ENCODE measurements at regions not wholly inside any gene's neighbourhood (a gene's known extent, or its start where the extent isn't known, plus 50 kb on each side); places are given as distances from the start of the nearest gene placed in this dataset.

DNA sequence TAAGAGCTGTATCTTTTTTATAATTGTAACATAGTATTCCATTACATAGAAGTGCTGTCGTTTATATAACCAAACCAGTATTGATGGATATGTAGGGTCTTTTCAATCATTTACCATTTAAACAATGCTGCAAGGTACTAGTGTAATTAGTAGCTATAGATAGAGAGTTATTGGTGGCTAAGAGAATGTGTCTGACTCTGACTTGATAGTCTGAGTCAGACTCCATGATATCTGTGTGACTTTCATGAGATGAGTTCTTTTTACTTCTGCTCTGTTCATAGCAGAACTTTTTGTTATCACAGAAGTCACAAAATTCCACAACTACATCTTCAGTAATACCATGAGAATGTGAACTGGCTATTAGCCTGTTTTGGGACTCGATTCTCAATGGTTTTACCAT is 150.6 kb downstream of the FHIP1A start:
- DNase-seq (ENCODE audit: low read depth in 1 of 2, low spot score in 2 of 2) = no peak

DNA sequence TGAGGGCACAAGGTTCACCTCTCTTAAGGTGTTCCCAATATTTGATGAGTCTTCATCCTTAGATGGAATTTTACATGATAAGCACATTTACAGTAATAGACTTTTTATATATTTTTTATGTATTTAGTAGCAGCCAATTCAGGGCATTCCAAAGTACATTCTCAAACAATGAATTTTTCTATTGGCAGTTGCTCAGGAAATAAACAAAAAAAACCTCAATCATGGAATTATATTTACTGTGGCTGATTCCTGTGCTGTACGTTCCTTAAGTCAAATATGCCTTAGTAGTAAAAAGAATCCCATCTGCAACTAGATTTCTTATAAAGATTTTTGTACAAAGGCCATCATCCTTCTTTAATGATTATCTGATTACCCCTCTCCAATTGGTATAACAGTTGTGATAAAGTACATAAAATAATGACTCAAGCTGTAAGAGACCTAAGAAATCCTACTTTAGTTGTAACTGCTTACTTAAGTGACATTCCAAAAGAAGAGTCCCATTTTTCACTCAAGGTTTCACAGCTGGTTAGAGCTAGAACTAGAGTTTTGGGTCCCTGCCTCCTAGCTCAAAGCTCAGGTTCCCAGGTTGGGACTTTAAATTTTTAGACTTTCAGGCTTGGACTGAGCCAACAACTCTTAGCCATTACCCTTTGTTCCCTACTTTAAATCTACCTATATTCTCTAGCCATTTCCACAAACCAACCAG is 152.7 kb downstream of the FHIP1A start:
- no peaks in the 10 kb centered on the region for H3K27me3 ChIP-seq (replicated peaks)
- H3K4me3 ChIP-seq = no peak overlapping the region
- peak in 1 of 2 experiments; percentile 33 for DNase-seq (ENCODE audit: low read depth in 1 of 2, low spot score in 2 of 2)
- H3K27ac ChIP-seq = peak overlapping the region; percentile 23
- no peaks in the 10 kb centered on the region for H3K9me3 ChIP-seq (replicated peaks)
- peaks cover 14% of the 10 kb centered on the region for H3K4me1 ChIP-seq (replicated peaks)
- H3K36me3 ChIP-seq = no peaks in the 10 kb centered on the region

More for the DNA sequence above, 150.6 kb downstream of the FHIP1A start:
- Histone ChIP-seq H3K27me3 (replicated peaks) (no peaks in the 10 kb centered on the region), H3K4me1 (replicated peaks) (peaks cover 14% of the 10 kb centered on the region), H3K27ac (no peak overlapping the region), H3K4me3 (no peak overlapping the region), H3K36me3 (no peaks in the 10 kb centered on the region), H3K9me3 (replicated peaks) (no peaks in the 10 kb centered on the region)

DNA sequence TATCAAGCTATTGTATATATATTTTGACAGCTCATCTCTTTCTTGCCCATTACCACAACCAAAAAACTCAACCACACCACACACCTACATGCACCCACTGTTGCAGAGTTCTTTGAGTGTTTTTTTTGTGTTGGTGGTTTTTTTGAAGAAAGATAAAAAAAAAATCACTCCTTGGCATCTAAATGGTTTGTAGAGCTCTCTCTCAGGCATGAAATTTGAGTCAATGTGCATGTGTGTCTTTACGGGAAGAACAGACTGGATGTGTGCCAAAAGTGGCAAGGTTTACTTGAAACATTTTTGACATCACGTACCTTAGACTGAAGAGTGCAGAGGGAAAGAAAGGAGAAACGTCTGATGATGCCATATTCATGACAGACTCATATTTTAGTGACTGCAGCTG is 154.2 kb downstream of the FHIP1A start:
- Histone ChIP-seq H3K27ac (no peak overlapping the region), H3K36me3 (no peaks in the 10 kb centered on the region), H3K27me3 (replicated peaks) (no peaks in the 10 kb centered on the region), H3K4me3 (no peak overlapping the region), H3K4me1 (replicated peaks) (peaks cover 14% of the 10 kb centered on the region), H3K9me3 (replicated peaks) (no peaks in the 10 kb centered on the region)
- no peak for DNase-seq (ENCODE audit: low read depth in 1 of 2, low spot score in 2 of 2)

DNA sequence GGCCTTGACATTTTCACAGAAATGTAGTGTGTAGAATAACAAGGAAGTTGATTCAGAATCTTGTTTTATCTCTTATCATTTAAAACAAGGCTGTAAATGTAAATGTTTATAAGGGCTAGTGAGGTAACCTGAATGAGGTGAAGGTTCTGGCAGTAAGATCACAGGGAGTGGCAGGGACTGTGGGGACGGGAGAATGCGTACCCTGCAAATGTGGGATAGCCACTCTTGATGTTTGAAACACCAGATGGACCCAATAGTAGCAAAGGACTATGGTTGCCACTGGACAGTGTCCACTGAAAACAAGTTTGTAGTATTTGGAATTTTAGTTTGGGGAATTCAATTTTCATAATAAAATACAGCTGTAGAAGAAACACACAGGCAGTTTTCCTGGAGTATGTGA is 155.3 kb downstream of the FHIP1A start:
- H3K36me3 ChIP-seq = no peaks in the 10 kb centered on the region
- no peaks in the 10 kb centered on the region for H3K27me3 ChIP-seq (replicated peaks)
- H3K4me3 ChIP-seq = no peak overlapping the region
- H3K9me3 ChIP-seq (replicated peaks) = no peaks in the 10 kb centered on the region
- no peak overlapping the region for H3K27ac ChIP-seq
- peaks cover 14% of the 10 kb centered on the region for H3K4me1 ChIP-seq (replicated peaks)
- DNase-seq (ENCODE audit: low read depth in 1 of 2, low spot score in 2 of 2) = no peak

DNA sequence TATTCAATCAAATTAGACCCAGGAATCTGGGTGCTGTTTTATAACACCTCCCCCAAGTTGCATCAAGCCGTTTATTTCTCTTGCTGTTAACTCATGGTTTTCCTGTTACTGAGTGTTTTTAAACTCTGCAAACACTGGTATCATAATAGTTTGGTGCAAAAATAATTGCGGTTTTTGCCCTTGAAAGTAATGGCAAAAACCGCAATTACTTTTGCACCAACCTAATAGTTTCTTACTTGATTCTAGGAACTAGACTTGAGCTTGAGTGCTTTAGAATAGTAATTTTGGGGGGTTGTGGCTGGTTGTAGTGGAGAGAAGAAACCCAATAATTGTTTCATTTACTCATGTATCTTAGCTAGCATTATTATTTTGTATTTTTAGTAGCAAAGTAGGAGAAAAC is 156.6 kb downstream of the FHIP1A start:
- no peak for DNase-seq (ENCODE audit: low read depth in 1 of 2, low spot score in 2 of 2)
- Histone ChIP-seq H3K27me3 (replicated peaks) (no peaks in the 10 kb centered on the region), H3K4me3 (no peak overlapping the region), H3K4me1 (replicated peaks) (peaks cover 14% of the 10 kb centered on the region), H3K27ac (no peak overlapping the region), H3K36me3 (no peaks in the 10 kb centered on the region), H3K9me3 (replicated peaks) (no peaks in the 10 kb centered on the region)

DNA sequence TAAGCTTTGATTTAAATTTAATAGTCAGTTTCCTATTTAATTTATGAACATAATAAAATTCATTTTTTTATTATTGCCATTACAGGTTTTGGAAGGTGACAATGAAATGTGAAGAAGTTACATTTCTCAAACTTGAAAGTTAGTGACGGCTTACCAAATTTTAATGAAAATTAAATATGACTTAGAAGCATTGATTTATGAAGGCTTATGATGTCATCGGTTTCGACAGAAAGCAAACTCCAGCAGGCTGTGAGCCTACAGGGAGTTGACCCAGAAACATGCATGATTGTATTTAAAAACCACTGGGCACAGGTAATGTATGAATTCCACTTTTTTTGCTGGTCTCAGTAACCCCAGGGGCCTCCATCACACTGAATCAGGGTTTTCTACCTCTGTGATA is 157.1 kb downstream of the FHIP1A start:
- Histone ChIP-seq H3K4me3 (no peak overlapping the region), H3K27me3 (replicated peaks) (no peaks in the 10 kb centered on the region), H3K36me3 (no peaks in the 10 kb centered on the region), H3K9me3 (replicated peaks) (no peaks in the 10 kb centered on the region), H3K27ac (no peak overlapping the region), H3K4me1 (replicated peaks) (peaks cover 12% of the 10 kb centered on the region)
- no peak for DNase-seq (ENCODE audit: low read depth in 1 of 2, low spot score in 2 of 2)

DNA sequence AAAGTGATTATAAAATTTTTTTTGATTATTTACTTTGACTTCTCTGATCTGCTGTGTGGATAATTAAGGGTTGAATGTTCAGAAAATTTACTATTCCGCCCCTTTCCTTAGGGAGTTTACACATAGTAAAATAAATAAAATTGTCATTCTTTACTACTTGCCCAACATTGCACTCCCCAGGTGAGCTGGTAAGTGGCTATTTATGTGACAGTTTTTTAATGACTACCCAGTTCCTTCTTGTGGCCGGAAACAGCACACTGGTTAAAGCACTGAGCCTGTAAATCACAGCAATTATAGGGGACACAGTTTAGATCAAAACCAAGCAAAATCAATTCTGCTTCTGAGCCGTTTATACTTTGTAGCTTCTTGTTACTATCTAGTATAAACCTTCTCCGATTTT is 158.1 kb downstream of the FHIP1A start:
- Histone ChIP-seq H3K4me3 (no peak overlapping the region), H3K4me1 (replicated peaks) (peaks cover 2% of the 10 kb centered on the region), H3K9me3 (replicated peaks) (no peaks in the 10 kb centered on the region), H3K27me3 (replicated peaks) (no peaks in the 10 kb centered on the region), H3K36me3 (no peaks in the 10 kb centered on the region), H3K27ac (no peak overlapping the region)
- no peak for DNase-seq (ENCODE audit: low read depth in 1 of 2, low spot score in 2 of 2)

DNA sequence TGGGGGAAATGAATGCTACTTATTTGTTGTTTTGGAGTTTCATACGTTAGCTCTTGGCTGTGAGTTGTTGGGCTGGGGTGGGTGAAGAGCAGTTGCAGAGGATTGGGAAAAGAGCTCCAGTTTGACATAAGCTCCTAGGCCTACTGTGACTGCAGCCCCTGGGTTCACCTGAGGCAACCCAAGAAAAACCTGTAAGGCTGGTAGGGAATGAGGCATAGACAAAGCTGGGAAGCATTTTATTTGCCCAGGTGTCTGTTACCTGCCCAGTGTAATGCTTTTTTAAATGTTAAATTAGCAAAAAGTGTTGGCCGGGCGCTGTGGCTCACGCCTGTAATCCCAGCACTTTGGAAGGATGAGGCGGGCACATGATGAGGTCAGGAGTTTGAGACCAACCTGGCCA is 160.0 kb downstream of the FHIP1A start:
- H3K27ac ChIP-seq = no peak overlapping the region
- no peaks in the 10 kb centered on the region for H3K27me3 ChIP-seq (replicated peaks)

DNA sequence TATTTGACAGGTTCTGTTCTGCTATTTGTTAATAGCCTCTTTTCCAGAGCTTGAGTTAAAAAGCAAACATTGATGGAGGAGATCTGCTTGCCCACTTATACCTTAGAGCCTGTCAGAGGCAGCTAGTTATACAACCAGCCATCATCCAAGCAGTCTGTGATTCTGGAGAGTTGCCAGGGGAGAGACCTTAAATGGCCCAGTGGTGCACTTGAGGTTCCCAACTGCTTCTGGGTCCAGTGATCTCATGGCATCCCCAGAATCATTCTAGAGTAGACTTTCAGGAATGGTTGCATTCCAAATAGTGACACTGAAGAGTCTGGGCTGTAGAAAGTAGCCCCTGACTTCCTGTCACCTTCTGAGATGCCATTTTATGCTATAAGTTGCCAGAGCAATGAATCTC is 160.7 kb downstream of the FHIP1A start:
- Histone ChIP-seq H3K4me1 (replicated peaks) (no peaks in the 10 kb centered on the region), H3K27ac (no peak overlapping the region), H3K9me3 (replicated peaks) (no peaks in the 10 kb centered on the region), H3K36me3 (no peaks in the 10 kb centered on the region), H3K27me3 (replicated peaks) (no peaks in the 10 kb centered on the region), H3K4me3 (no peak overlapping the region)
- no peak for DNase-seq (ENCODE audit: low read depth in 1 of 2, low spot score in 2 of 2)

More for the DNA sequence above, 160.0 kb downstream of the FHIP1A start:
- no peak for DNase-seq (ENCODE audit: low read depth in 1 of 2, low spot score in 2 of 2)
- Histone ChIP-seq H3K9me3 (replicated peaks) (no peaks in the 10 kb centered on the region), H3K4me3 (no peak overlapping the region), H3K4me1 (replicated peaks) (no peaks in the 10 kb centered on the region), H3K36me3 (no peaks in the 10 kb centered on the region)

DNA sequence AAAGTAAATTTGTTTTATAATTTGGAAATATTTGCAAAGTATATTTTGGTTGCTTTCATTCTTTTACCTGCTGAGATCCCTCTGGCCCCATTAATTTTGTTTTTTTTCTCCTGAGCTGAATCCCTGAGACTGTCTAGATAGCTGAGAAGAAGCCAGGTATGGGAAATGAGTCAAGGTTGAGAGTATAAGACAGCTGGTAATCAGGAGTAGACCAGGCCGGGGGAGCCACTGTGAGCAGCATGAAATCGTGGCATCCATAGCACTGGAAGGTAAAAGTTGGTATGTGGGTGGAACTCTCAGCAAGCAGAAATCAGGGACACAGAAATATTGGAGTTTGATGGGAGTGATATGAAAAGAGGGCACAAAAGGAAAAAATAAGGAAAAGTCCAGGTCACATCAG is 164.5 kb downstream of the FHIP1A start:
- H3K27me3 ChIP-seq (replicated peaks) = no peaks in the 10 kb centered on the region
- no peaks in the 10 kb centered on the region for H3K36me3 ChIP-seq
- H3K4me1 ChIP-seq (replicated peaks) = no peaks in the 10 kb centered on the region
- H3K27ac ChIP-seq = no peak overlapping the region
- no peaks in the 10 kb centered on the region for H3K9me3 ChIP-seq (replicated peaks)
- H3K4me3 ChIP-seq = no peak overlapping the region
- DNase-seq (ENCODE audit: low read depth in 1 of 2, low spot score in 2 of 2) = no peak

DNA sequence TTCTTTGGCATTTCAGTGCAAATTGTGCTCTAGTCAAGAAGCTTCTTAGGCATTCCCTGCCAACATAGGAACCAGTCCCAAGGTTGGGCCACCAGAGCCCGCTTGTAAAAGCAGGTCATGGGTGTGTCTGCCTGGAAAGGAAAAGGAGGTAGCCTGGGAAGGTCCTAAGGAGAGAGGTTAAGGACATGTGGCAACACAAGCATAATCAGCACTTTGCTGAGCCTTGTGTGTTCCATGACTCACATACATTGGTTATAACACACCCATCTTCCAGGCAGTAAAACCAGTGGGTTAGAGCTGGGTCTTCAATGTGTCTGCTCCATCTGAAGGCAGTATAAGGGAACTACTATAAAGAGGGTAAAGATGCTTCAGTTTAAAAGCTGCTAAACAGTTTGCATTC is 165.0 kb downstream of the FHIP1A start:
- no peak for DNase-seq (ENCODE audit: low read depth in 1 of 2, low spot score in 2 of 2)
- no peak overlapping the region for H3K4me3 ChIP-seq
- no peaks in the 10 kb centered on the region for H3K36me3 ChIP-seq
- H3K27me3 ChIP-seq (replicated peaks) = no peaks in the 10 kb centered on the region
- H3K27ac ChIP-seq = no peak overlapping the region
- no peaks in the 10 kb centered on the region for H3K4me1 ChIP-seq (replicated peaks)
- no peaks in the 10 kb centered on the region for H3K9me3 ChIP-seq (replicated peaks)

DNA sequence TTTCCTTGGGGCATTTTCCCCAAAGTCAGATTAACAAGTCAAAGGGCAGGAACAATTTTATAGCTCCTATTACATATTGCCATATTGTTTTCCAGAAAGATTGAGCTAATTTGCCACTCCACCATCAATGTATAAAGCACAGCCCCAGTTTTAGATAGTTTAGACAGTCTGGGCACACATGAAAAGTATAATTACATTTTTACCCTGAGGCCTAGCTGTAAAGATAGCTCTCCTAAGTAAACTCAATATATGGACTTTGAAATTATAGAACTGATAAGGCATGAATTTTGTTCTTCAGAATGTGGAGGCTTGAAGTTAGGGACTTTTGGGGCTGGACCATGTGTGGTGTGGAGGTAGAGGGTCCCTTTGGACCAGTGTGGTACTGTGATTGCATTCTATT is 166.0 kb downstream of the FHIP1A start:
- DNase-seq (ENCODE audit: low read depth in 1 of 2, low spot score in 2 of 2) = no peak
- no peaks in the 10 kb centered on the region for H3K36me3 ChIP-seq
- H3K27me3 ChIP-seq (replicated peaks) = no peaks in the 10 kb centered on the region
- no peaks in the 10 kb centered on the region for H3K4me1 ChIP-seq (replicated peaks)
- H3K4me3 ChIP-seq = no peak overlapping the region
- no peaks in the 10 kb centered on the region for H3K9me3 ChIP-seq (replicated peaks)
- no peak overlapping the region for H3K27ac ChIP-seq

DNA sequence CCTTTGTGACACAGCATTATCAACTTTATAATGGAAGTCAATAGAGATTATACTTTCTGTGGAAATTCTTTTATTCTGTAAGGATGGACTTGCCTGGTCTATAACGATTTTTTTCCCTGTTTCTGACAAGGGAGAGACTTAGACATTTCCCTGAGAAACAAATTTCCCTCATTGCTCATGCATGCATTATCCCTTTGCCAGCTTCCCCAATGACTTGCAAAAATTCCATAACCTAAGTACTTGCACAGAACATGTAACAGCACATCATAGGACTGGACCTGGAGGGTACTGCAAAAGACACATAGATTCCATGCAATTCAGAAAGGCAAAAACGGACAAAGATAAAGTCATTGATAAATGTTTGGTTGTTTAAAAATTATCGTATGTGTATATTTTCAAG is 166.7 kb downstream of the FHIP1A start:
- Histone ChIP-seq H3K4me1 (replicated peaks) (no peaks in the 10 kb centered on the region), H3K36me3 (no peaks in the 10 kb centered on the region), H3K4me3 (no peak overlapping the region), H3K9me3 (replicated peaks) (no peaks in the 10 kb centered on the region), H3K27me3 (replicated peaks) (no peaks in the 10 kb centered on the region), H3K27ac (no peak overlapping the region)
- no peak for DNase-seq (ENCODE audit: low read depth in 1 of 2, low spot score in 2 of 2)

DNA sequence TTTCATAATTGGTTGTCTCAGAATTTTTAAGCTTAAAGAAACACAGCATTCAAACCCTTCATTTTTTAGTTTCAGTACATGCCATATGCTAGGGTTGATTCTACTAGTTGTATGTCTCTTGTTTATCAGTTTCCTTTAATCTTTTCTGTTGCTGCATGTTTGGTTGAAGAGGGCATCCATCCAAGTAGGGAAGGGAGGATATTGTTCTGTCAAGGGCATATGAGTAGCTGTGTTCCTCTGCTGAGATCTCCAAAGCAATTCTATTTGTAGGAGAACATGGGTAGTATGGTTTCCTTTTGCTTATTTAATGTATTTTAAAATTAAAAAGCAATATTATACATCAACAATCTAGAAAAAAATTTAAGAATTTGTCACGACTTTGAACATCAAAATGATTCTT is 167.7 kb downstream of the FHIP1A start:
- no peak overlapping the region for H3K27ac ChIP-seq
- no peak for DNase-seq (ENCODE audit: low read depth in 1 of 2, low spot score in 2 of 2)
- H3K4me1 ChIP-seq (replicated peaks) = no peaks in the 10 kb centered on the region
- no peaks in the 10 kb centered on the region for H3K27me3 ChIP-seq (replicated peaks)
- no peaks in the 10 kb centered on the region for H3K36me3 ChIP-seq
- H3K4me3 ChIP-seq = no peak overlapping the region
- H3K9me3 ChIP-seq (replicated peaks) = no peaks in the 10 kb centered on the region

DNA sequence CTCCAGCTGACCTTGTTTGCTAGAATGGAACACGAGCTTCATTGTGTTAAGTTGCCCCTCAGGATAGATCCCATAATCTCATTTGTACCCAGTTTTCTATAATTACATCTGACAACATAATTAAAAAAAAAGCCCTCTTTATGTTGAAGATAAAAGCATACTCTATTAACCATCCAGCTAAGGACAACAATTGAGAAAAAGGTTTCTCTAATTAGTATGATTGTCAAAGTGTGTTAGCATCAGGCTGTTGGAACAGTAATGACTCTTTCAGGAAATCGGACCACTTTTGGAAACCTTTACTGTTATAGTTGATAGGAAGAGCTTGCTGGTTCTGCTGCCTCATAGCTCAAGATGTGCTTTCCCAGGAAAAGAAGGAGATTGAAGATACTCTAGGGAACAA is 172.6 kb downstream of the FHIP1A start:
- Histone ChIP-seq H3K4me3 (no peak overlapping the region), H3K36me3 (no peaks in the 10 kb centered on the region), H3K4me1 (replicated peaks) (no peaks in the 10 kb centered on the region), H3K9me3 (replicated peaks) (no peaks in the 10 kb centered on the region), H3K27ac (no peak overlapping the region), H3K27me3 (replicated peaks) (no peaks in the 10 kb centered on the region)
- DNase-seq (ENCODE audit: low read depth in 1 of 2, low spot score in 2 of 2) = no peak
